GM18867 (cell line): ENCODE measurements at regions not wholly inside any gene's neighbourhood (a gene's known extent, or its start where the extent isn't known, plus 50 kb on each side); places are given as distances from the start of the nearest gene placed in this dataset.
A peak's percentile ranks its signal among the peaks of the same experiment; 100 is the strongest.

Experiments used
- ATAC-seq: cut with Tn5 transposase; IDR thresholded peaks from one replicate; pipeline ENCODE4 v1.9.1; 2021; ENCODE audit warnings: mild to moderate bottlenecking, moderate library complexity; ENCODE audit not compliant: unreplicated experiment

GRCh38 chr7:156487811-156488533 is 152.6 kb upstream of the RNF32 start:
- ATAC-seq: no peak

DNA sequence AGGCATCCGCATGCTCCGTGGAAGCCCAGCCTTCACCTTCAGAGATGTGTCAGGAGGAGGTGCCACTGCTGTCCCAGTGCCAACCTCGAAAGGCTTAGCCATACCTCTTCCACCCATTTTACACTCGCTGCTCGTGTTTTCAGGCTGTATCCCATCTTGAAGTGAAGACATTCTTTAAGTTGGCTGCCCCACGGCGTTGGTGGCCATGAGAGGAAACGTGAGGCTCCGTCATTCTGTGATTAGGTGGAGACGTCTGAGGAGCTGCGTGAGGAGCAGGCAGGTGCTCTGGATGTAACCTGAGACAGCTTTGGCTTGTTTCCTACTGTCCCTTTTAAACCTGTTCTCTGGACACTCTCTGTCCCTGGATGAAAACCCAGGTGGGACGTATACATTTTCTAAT is 159.9 kb upstream of the RNF32 start:
- no peak for ATAC-seq

DNA sequence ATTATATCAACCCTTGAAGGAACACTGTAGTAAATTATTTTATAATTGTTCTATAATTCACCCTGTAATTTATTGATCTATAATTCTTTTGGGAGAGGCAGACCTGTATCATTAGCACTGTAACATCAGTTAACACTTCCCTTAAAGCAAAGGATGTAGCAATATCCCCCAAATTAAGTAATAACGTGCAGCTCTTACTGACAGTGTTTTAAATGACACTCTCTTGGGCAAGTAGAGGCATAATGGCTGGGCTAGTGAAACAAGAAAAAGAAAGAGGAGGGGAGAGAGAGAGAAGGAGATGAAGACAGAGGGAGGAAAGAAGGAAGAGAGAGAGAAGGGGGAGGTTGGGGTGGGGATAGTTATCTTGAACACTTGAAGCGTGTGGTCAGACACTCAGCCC is 161.0 kb upstream of the RNF32 start:
- no peak for ATAC-seq

- ATAC-seq: no peak
Measured at GRCh38 chr7:156478486-156478885, 162.1 kb upstream of the RNF32 start.

DNA sequence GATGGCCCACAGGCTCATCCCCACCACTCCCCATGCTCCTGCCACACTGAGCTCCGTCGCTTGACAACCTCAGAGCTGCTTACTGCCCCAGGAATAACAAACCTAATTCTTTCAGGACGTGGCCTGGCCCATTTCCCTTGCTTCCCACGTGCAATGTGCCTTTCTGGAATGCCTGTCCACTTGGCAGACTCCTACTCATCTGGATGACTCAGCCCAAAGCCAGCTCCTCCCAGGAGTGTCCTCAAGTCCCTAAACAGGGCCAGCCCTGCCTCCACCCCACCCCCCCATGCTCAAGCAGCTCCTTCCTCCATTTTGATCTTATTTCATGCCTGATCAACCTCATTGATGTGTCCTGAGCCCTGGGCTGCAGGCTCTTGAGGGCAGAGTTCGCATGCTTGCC is 164.9 kb upstream of the RNF32 start:
- no peak for ATAC-seq

DNA sequence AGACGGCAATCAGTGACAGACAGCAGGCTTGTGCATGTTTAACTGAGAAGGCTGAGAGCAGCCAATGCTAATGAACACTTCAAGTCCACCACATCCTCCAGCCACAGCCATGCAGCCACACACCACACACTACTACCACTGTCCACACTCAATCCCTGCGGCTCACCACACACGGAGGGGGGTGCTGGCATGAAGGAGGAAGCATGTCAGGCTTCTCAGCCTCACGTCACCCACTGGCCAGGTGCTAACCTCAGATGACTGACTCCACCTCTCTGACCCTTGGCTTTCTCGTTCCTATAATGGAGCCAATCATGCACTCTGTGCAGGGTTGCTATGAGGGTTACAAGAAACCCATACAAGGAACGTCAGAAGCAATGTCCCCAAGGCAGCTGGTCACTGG is 165.4 kb upstream of the RNF32 start:
- peak; percentile 72 for ATAC-seq

DNA sequence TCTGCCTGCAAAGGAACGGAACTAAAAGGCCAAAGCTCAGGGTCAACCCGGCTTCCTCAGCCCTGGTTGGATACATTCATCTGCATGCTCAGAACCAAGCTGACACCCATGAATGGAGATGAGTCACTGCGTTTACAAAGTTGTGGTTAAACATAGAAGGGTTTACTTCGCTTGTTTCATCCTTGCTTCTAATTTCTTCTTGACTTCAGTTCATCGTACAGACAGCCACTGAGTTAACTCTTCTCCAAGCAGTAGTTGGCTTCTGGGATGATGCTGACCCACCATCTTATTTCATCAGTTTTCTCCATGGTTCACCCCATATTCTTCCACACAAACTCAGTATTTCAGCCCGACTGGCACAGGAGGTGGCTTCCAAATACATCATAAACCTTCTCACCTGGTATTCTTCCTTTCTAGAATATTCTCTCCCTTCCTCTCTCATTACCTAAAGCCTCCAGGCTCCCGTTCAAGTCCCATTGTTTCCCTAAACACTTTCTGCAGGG is 166.3 kb upstream of the RNF32 start:
- peak; percentile 45 for ATAC-seq

- no peak for ATAC-seq
Measured at GRCh38 chr7:156473476-156474240, 166.9 kb upstream of the RNF32 start.

- no peak for ATAC-seq
Measured at GRCh38 chr7:156472267-156472666, 168.3 kb upstream of the RNF32 start.

DNA sequence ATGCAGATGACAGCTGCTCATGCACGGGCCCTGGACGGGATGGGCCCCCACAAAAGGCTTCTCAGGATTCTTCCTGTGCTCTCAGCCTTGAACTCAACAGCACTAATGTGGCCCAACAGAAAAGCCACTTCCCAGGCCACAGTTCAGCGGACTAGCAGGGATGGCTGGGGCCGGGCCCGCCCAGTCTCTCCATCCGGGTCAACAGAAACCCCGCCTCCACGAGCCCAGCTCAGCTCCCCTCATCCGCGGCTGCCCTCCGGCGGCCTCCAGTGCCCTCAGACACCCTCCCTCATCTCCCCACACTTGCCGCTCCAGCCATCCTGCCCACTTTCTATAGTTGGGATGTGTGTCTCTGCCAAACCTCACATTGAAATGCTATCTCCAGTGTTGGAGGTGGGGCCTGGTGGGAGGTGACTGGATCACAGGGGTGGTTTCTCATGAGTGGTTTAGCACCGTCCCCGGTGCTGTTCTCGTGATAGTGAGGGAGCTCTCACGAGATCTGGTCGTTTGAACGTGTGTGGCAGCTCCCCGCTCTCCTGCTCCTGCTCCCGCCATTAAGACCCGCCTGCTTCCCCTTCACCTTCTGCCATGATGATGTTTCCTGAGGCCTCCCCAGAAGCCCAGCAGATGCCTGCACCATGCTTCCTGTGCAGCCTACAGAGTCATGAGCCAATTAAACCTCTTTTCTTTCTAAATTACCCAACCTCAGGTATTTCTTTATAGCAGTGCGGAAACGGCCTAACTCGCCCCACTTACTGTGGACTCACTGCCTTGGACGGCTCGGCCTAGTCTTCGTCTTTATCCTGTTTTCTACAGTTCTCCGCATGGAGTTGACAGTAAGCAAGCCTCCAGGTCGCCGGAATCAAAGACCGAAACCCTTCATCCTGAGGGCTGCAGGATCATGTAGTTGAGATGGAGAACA is 169.9 kb upstream of the RNF32 start:
- ATAC-seq: no peak

GRCh38 chr7:156466955-156467625 is 173.5 kb upstream of the RNF32 start:
- ATAC-seq: no peak

DNA sequence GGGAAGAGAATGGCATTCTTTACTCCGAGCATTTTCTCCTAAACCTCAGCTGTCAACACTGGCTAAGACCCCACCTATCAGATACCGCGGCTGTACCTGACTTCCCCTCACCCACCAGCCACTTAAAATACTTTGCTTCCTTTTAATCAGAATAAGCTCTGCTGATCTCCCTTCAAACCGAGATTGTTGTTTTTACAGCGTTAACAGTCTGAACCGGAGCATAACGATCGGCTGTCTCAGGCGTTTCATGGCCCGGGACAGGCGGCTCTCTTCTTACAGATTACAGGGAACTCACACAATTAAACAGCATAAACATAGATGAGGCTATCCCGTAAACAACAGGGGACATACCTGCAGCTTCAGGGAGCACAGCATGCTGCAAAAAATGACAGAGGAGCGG is 174.3 kb upstream of the RNF32 start:
- no peak for ATAC-seq

GRCh38 chr7:156465186-156465585 is 175.4 kb upstream of the RNF32 start:
- no peak for ATAC-seq

DNA sequence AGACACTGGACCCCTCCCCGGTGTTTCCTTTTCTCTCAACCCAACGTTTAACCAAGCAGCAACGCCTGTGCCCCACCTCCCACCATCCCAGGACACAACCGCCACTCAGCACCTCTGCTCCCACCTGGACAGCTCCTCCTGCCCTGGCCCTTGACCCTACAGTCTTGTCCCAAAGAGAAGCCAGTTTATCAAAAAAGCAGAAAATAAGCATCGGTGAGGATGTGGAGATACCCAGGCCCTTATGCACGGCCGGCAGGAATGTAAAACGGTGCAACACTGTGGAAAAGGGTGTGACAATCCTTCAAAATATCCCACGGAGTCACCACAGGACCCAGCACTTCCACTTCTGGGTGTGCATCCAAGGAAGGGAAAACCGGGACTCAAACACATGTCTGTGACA is 176.2 kb upstream of the RNF32 start:
- ATAC-seq: no peak

- ATAC-seq: no peak
Measured at GRCh38 chr7:156463280-156463679, 177.3 kb upstream of the RNF32 start.

DNA sequence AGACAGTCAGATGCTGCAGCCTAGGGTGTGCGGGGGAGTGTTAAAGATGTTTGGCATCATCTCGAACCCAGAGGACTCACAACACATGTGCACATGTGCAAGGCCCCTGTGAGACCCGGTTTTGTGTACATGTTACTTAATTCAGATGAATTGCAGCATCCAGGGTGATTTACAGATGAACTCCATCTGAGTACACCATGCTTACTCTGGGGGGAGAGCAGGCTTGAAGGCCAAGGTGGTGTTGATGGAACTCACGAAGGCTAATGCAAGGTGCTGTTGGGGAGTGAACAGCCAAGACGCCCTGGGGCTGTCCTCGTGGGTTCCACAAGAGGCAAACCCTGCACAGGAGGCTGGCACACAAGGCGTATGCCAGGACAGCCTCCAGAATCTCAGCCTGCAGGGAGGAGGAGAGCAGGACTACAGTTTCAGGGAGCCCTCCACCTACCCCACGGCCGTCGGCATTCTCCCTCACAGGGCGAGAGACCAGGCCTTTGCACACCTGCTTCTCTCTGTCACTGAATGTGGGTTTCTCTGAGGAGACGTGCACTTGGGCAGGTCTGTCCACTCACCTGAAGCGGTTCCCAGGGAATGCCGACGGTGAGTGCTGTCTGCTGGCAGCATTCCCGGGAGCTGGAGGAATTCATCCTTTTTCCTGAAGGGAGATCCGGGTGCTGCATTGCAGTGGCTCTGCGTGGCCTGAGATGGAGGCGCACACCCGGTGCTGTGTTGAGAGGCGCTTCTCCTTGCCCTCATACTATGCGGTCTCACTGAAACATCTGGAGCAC is 178.5 kb upstream of the RNF32 start:
- no peak for ATAC-seq

GRCh38 chr7:156460858-156461627 is 179.5 kb upstream of the RNF32 start:
- ATAC-seq: no peak

GRCh38 chr7:156459582-156459981 is 181.0 kb upstream of the RNF32 start:
- no peak for ATAC-seq

DNA sequence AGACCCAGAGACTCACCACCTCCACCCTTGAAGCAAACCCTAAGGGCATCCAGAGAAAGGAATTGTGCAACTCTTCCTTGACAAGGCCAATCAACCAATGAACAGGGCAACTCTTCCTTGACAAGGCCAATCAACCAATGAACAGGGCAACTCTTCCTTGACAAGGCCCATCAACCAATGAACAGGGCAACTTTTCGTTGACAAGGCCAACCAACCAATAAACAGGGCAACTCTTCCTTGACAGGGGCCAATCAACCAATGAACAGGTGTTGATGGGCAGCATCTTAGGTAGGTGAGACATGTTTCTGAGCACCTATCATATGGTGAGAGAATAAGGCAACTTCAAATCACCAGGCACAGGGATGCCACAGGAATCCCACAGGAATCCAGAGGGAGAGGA is 181.5 kb upstream of the RNF32 start:
- ATAC-seq: no peak
